ENCODE measurements at regions not wholly inside any gene's neighbourhood (a gene's known extent, or its start where the extent isn't known, plus 50 kb on each side); places are given as distances from the start of the nearest gene placed in this dataset.

DNA sequence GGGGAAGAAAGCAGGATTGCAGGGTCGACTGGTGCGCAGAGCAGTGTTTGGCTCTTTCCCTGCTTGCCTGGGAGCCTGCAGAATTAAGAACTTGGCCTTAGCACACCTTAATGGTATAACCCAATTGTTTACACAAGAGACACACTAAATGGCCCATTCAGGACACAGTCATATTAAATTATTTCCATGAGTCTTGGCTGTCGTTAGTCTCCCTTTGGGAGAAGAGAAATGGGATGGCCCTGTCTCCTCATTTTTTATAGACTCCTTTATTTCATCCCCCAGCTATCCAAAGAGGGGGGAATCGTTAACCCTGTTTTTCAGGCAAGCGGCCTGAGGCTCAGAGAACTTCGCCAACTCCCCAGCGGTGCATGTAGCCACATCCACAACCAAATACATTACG is 282.5 kb downstream of the SUCLA2 start:
- H3K27ac ChIP-seq (ENCODE audit: extremely low read length, insufficient read depth, low read length), result no peak overlapping the region
- CTCF ChIA-PET (ENCODE audit: low intra/inter-chr PET ratio, low total read pairs), result no interaction called here
- BruUV-seq (replicated peaks), result no TSS peak
- POLR2A ChIA-PET, result no interaction called here
- DNase-seq (ENCODE audit: low spot score), result no peak
- H3K4me3 ChIP-seq (replicated peaks in 1 of 3; ENCODE audit: insufficient read depth in 1 of 3, low read depth in 2 of 3, low read length in 3 of 3), result no peak overlapping the region
- in situ Hi-C loops (cut with HindIII; ENCODE audit: extremely low pct_ligation_motif_present, low pct_unique_long_range_greater_than_20kb) (no loop called here), intact Hi-C loops (cut with micrococcal nuclease; ENCODE audit: unreplicated experiment) (no loop called here)
- no peak overlapping the region for H3K9ac ChIP-seq (ENCODE audit: insufficient read depth, low read depth, low read length)
- no peaks in the 10 kb centered on the region for H3K36me3 ChIP-seq (replicated peaks in 1 of 2; ENCODE audit: control insufficient read depth in 1 of 2, insufficient read depth in 2 of 2, low read length in 2 of 2)
- no peak overlapping the region for H3K4me2 ChIP-seq (ENCODE audit: low read depth, low read length)
- no peaks in the 10 kb centered on the region for H3K79me2 ChIP-seq (ENCODE audit: insufficient read depth, low read length)
- 16% methylated on average over 8 of the region's 8 CpGs for WGBS (ENCODE audit: low lambda C conversion rate)
- no peaks in the 10 kb centered on the region for H3K9me3 ChIP-seq (ENCODE audit: low read length)
- no peak for FAIRE-seq
- no peaks in the 10 kb centered on the region for H4K20me1 ChIP-seq (ENCODE audit: insufficient read depth, low read length)
- H3K27me3 ChIP-seq (ENCODE audit: control insufficient read depth in 1 of 2, insufficient read depth in 2 of 2, low read length in 2 of 2), result no peaks in the 10 kb centered on the region
- TF ChIP-seq SRY (CRISPR knock-in tag; IDR thresholded peaks at IDR 0.05), result no peak
- no peak for TF ChIP-seq HNRNPL (IDR thresholded peaks at IDR 0.05; ENCODE audit: low read depth, low read length)
- H3K4me1 ChIP-seq (ENCODE audit: insufficient read depth, low read length), result no peaks in the 10 kb centered on the region
- ATAC-seq, result no peak
- no peak overlapping the region for H2AFZ ChIP-seq (ENCODE audit: low read length)

DNA sequence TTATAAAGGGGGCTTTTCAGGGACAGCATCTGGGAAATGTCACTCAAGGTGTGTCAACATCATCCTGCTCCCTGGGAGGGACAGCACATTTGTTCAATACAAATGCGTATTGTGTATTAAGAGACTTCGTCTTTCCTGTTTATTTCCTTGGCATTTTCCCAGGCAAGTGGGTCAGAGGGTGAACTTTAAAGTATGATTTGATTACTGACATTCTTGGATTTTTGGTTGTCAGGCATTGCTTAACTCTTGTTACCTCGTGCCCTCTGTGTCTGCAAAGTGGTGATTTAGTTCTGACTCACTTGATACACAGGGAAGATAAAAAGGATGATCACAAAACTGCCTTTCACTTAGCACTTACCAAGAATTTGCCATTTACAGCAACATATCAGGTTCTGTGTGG is 292.7 kb downstream of the SUCLA2 start:
- 11% methylated on average over 3 of the region's 3 CpGs for WGBS (ENCODE audit: low lambda C conversion rate)
- Histone ChIP-seq H2AFZ (ENCODE audit: low read length) (no peak overlapping the region), H3K27me3 (ENCODE audit: control insufficient read depth in 1 of 2, insufficient read depth in 2 of 2, low read length in 2 of 2) (no peaks in the 10 kb centered on the region), H3K4me3 (replicated peaks in 1 of 3; ENCODE audit: insufficient read depth in 1 of 3, low read depth in 2 of 3, low read length in 3 of 3) (no peak overlapping the region), H3K4me2 (ENCODE audit: low read depth, low read length) (no peak overlapping the region), H3K79me2 (ENCODE audit: insufficient read depth, low read length) (no peaks in the 10 kb centered on the region), H3K9me3 (ENCODE audit: low read length) (no peaks in the 10 kb centered on the region), H3K4me1 (ENCODE audit: insufficient read depth, low read length) (no peaks in the 10 kb centered on the region), H3K9ac (ENCODE audit: insufficient read depth, low read depth, low read length) (no peak overlapping the region), H3K27ac (ENCODE audit: extremely low read length, insufficient read depth, low read length) (no peak overlapping the region), H4K20me1 (ENCODE audit: insufficient read depth, low read length) (no peaks in the 10 kb centered on the region), H3K36me3 (replicated peaks in 1 of 2; ENCODE audit: control insufficient read depth in 1 of 2, insufficient read depth in 2 of 2, low read length in 2 of 2) (no peaks in the 10 kb centered on the region)
- FAIRE-seq, result no peak
- in situ Hi-C loops (cut with HindIII; ENCODE audit: extremely low pct_ligation_motif_present, low pct_unique_long_range_greater_than_20kb) (no loop called here), intact Hi-C loops (cut with micrococcal nuclease; ENCODE audit: unreplicated experiment) (no loop called here)
- no peak for DNase-seq (ENCODE audit: low spot score)
- ChIA-PET CTCF (ENCODE audit: low intra/inter-chr PET ratio, low total read pairs) (no interaction called here), POLR2A (no interaction called here)
- no TSS peak for BruUV-seq (replicated peaks)
- no peak for ATAC-seq
- TF ChIP-seq, protein P1, sequence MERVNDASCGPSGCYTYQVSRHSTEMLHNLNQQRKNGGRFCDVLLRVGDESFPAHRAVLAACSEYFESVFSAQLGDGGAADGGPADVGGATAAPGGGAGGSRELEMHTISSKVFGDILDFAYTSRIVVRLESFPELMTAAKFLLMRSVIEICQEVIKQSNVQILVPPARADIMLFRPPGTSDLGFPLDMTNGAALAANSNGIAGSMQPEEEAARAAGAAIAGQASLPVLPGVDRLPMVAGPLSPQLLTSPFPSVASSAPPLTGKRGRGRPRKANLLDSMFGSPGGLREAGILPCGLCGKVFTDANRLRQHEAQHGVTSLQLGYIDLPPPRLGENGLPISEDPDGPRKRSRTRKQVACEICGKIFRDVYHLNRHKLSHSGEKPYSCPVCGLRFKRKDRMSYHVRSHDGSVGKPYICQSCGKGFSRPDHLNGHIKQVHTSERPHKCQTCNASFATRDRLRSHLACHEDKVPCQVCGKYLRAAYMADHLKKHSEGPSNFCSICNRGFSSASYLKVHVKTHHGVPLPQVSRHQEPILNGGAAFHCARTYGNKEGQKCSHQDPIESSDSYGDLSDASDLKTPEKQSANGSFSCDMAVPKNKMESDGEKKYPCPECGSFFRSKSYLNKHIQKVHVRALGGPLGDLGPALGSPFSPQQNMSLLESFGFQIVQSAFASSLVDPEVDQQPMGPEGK (CRISPR knock-in tag; IDR thresholded peaks at IDR 0.05), result no peak
- TF ChIP-seq ZFP36 (IDR thresholded peaks at IDR 0.05; ENCODE audit: borderline replicate concordance, low read depth, low read length, partially characterized antibody) (no peak), KLF12 (CRISPR knock-in tag; IDR thresholded peaks at IDR 0.05; ENCODE audit: borderline replicate concordance) (no peak), FIP1L1 (IDR thresholded peaks at IDR 0.05; ENCODE audit: borderline replicate concordance, insufficient read depth, low read depth, low read length) (no peak), EHMT2 (IDR thresholded peaks at IDR 0.05; ENCODE audit: borderline replicate concordance, low read depth, low read length) (no peak), ZNF343 (CRISPR knock-in tag; IDR thresholded peaks at IDR 0.05) (no peak), ZNF670 (CRISPR knock-in tag; IDR thresholded peaks at IDR 0.05; ENCODE audit: borderline replicate concordance) (no peak)
- TF ChIP-seq, protein P2, sequence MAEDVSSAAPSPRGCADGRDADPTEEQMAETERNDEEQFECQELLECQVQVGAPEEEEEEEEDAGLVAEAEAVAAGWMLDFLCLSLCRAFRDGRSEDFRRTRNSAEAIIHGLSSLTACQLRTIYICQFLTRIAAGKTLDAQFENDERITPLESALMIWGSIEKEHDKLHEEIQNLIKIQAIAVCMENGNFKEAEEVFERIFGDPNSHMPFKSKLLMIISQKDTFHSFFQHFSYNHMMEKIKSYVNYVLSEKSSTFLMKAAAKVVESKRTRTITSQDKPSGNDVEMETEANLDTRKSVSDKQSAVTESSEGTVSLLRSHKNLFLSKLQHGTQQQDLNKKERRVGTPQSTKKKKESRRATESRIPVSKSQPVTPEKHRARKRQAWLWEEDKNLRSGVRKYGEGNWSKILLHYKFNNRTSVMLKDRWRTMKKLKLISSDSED (CRISPR knock-in tag; IDR thresholded peaks at IDR 0.05), result no peak
- TF ChIP-seq, protein P3, sequence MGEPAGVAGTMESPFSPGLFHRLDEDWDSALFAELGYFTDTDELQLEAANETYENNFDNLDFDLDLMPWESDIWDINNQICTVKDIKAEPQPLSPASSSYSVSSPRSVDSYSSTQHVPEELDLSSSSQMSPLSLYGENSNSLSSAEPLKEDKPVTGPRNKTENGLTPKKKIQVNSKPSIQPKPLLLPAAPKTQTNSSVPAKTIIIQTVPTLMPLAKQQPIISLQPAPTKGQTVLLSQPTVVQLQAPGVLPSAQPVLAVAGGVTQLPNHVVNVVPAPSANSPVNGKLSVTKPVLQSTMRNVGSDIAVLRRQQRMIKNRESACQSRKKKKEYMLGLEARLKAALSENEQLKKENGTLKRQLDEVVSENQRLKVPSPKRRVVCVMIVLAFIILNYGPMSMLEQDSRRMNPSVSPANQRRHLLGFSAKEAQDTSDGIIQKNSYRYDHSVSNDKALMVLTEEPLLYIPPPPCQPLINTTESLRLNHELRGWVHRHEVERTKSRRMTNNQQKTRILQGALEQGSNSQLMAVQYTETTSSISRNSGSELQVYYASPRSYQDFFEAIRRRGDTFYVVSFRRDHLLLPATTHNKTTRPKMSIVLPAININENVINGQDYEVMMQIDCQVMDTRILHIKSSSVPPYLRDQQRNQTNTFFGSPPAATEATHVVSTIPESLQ (CRISPR knock-in tag; conservative IDR thresholded peaks at IDR 0.05), result no peak

All from HepG2 (cell line).